IMR-90 (cell line): ENCODE measurements at regions not wholly inside any gene's neighbourhood (a gene's known extent, or its start where the extent isn't known, plus 50 kb on each side); places are given as distances from the start of the nearest gene placed in this dataset.

Source experiments
- ATAC-seq: fragments of 200-7000 bp; cut with Tn5 transposase; 2 replicates; pipeline ENCODE4 v1.9.1; 2020; ENCODE audit warnings: low read depth, mild to moderate bottlenecking, moderate library complexity
- BruUV-seq: library from RNA; stranded (reverse); fragments of 400-500 nt; replicated peaks from 2 replicates; lab custom pipeline; 2021; lab: Mats Ljungman, UMichigan
- CTCF ChIA-PET: fragments of 300-600 bp; formaldehyde crosslinking; extraction: SDS; loops from one replicate; lab custom pipeline; 2021; ENCODE audit warnings: antibody characterized with exemption; lab: Yijun Ruan, JAX
- POLR2A ChIA-PET: fragments of 300-600 bp; sonication (Branson Sonifier 250); formaldehyde crosslinking; loops from one replicate; lab custom pipeline; 2022; ENCODE audit warnings: antibody characterized with exemption; ENCODE audit not compliant: unreplicated experiment; lab: Charles Lee
- DNase-seq: peaks from one replicate; pipeline ENCODE4 v3.0.0; 2013
- H2AFZ ChIP-seq: replicated peaks from 2 replicates; pipeline ENCODE3; 2013; ENCODE audit warnings: low read length, mild to moderate bottlenecking; ENCODE audit not compliant: poor library complexity
- H2AK5ac ChIP-seq: 2 replicates; pipeline ENCODE4 v1.6.1; 2013; ENCODE audit warnings: low read depth, low read length, inconsistent platforms
- H2AK9ac ChIP-seq: replicated peaks from 2 replicates; pipeline ENCODE3; 2013; ENCODE audit warnings: mild to moderate bottlenecking, low read depth, low read length, moderate library complexity; ENCODE audit not compliant: poor library complexity
- H2BK120ac ChIP-seq: 2 replicates; pipeline ENCODE4 v1.6.1; 2013; ENCODE audit warnings: low read depth, low read length, inconsistent platforms
- H2BK15ac ChIP-seq: 3 replicates; pipeline ENCODE4 v1.6.1; 2013; ENCODE audit warnings: low read depth, low read length, inconsistent platforms
- H2BK20ac ChIP-seq: 2 replicates; pipeline ENCODE4 v1.6.1; 2013; ENCODE audit warnings: low read depth, mild to moderate bottlenecking, inconsistent platforms, low read length, moderate library complexity
- H2BK5ac ChIP-seq: 2 replicates; pipeline ENCODE4 v1.6.1; 2013; ENCODE audit warnings: mild to moderate bottlenecking, low read depth, low read length, inconsistent platforms; ENCODE audit not compliant: poor library complexity, severe bottlenecking
- H3K14ac ChIP-seq: replicated peaks from 2 replicates; pipeline ENCODE4 v1.6.1; 2013; ENCODE audit warnings: low read depth, low read length, inconsistent platforms
- H3K18ac ChIP-seq: 2 replicates; pipeline ENCODE4 v1.6.1; 2013; ENCODE audit warnings: low read depth, low read length, control low read depth
- H3K23ac ChIP-seq: 2 replicates; pipeline ENCODE4 v1.6.1; 2013; ENCODE audit warnings: low read depth, low read length, inconsistent platforms
- H3K27ac ChIP-seq: 2 replicates; pipeline ENCODE4 v1.5.1; 2013; ENCODE audit warnings: mild to moderate bottlenecking, control low read depth, low read length; ENCODE audit not compliant: insufficient read depth
- H3K27me3 ChIP-seq: 2 replicates; pipeline ENCODE4 v1.6.1; 2013; ENCODE audit warnings: low read length; ENCODE audit not compliant: control insufficient read depth, insufficient read depth
- H3K36me3 ChIP-seq: 2 replicates; pipeline ENCODE4 v1.6.1; 2013; ENCODE audit warnings: low read length, mixed read lengths; ENCODE audit not compliant: control insufficient read depth, insufficient read depth
- H3K4ac ChIP-seq: 2 replicates; pipeline ENCODE4 v1.6.1; 2013; ENCODE audit warnings: low read depth, low read length, inconsistent platforms
- H3K4me1 ChIP-seq: 2 replicates; pipeline ENCODE4 v1.6.1; 2013; ENCODE audit warnings: low read length, mixed read lengths; ENCODE audit not compliant: control insufficient read depth, insufficient read depth
- H3K4me2 ChIP-seq: 2 replicates; pipeline ENCODE4 v1.6.1; 2013; ENCODE audit warnings: low read depth, mild to moderate bottlenecking, control low read depth, low read length, moderate library complexity
- H3K4me3 ChIP-seq: 2 replicates; pipeline ENCODE4 v1.5.1; 2013; ENCODE audit warnings: low read depth, mild to moderate bottlenecking, control low read depth, low read length, moderate library complexity; ENCODE audit not compliant: insufficient read depth
- H3K56ac ChIP-seq: 2 replicates; pipeline ENCODE4 v1.6.1; 2013; ENCODE audit warnings: low read length, inconsistent platforms; ENCODE audit not compliant: insufficient read depth; ENCODE audit errors: extremely low read depth
- H3K79me1 ChIP-seq, 2 experiments: 2 replicates each; pipeline ENCODE4 v1.6.1; 2013; ENCODE audit warnings: low read length in 2 of 2, inconsistent platforms in 1 of 2, low read depth in 1 of 2
- H3K9ac ChIP-seq: 2 replicates; pipeline ENCODE4 v1.6.1; 2013; ENCODE audit warnings: low read depth, low read length, control low read depth
- H3K9me1 ChIP-seq: 2 replicates; pipeline ENCODE4 v1.6.1; 2013; ENCODE audit warnings: low read length, inconsistent platforms; ENCODE audit not compliant: insufficient read depth
- H3K9me3 ChIP-seq: 2 replicates; pipeline ENCODE4 v1.6.1; 2013; ENCODE audit warnings: low read length; ENCODE audit not compliant: control insufficient read depth, insufficient read depth
- H4K20me1 ChIP-seq: 2 replicates; pipeline ENCODE4 v1.6.1; 2013; ENCODE audit warnings: low read length, inconsistent platforms; ENCODE audit not compliant: insufficient read depth
- H4K5ac ChIP-seq: 2 replicates; pipeline ENCODE4 v1.6.1; 2013; ENCODE audit warnings: mild to moderate bottlenecking, low read depth, low read length, control low read depth
- H4K8ac ChIP-seq, 2 experiments: 2 replicates each; pipeline ENCODE4 v1.6.1; 2013; ENCODE audit warnings: low read depth in 2 of 2, low read length in 2 of 2, control low read depth in 1 of 2, inconsistent platforms in 1 of 2
- H4K91ac ChIP-seq: 2 replicates; pipeline ENCODE4 v1.6.1; 2013; ENCODE audit warnings: low read depth, low read length, inconsistent platforms; ENCODE audit not compliant: insufficient read depth
- BHLHE40 ChIP-seq: fragments of 150-350 bp; IDR thresholded peaks from 2 replicates; pipeline ENCODE4 v1.6.1; 2016; ENCODE audit warnings: mild to moderate bottlenecking, low read depth, low read length
- CHD1 ChIP-seq: IDR thresholded peaks from 2 replicates; pipeline ENCODE4 v1.6.1; 2012; ENCODE audit warnings: low read depth, low read length, improper control_type of control experiment
- CTCF ChIP-seq: conservative IDR thresholded peaks from 2 replicates; pipeline ENCODE4 v1.5.1; 2012; ENCODE audit warnings: mild to moderate bottlenecking, low read depth, low read length, improper control_type of control experiment
- ELK1 ChIP-seq: fragments of 150-350 bp; IDR thresholded peaks from 2 replicates; pipeline ENCODE4 v1.6.1; 2016; ENCODE audit warnings: low read depth, mild to moderate bottlenecking, low read length, moderate library complexity, borderline replicate concordance
- FOS ChIP-seq: fragments of 150-350 bp; IDR thresholded peaks from 2 replicates; pipeline ENCODE4 v1.6.1; 2016; ENCODE audit warnings: low read depth, low read length
- MAFK ChIP-seq: IDR thresholded peaks from 2 replicates; pipeline ENCODE4 v1.6.1; 2012; ENCODE audit warnings: low read depth, low read length, improper control_type of control experiment
- MAZ ChIP-seq: IDR thresholded peaks from 2 replicates; pipeline ENCODE4 v1.6.1; 2012; ENCODE audit warnings: low read depth, mild to moderate bottlenecking, low read length, improper control_type of control experiment, moderate library complexity, borderline replicate concordance
- MXI1 ChIP-seq: IDR thresholded peaks from 2 replicates; pipeline ENCODE4 v1.6.1; 2012; ENCODE audit warnings: low read depth, mild to moderate bottlenecking, low read length, moderate library complexity, borderline replicate concordance
- NFE2L2 ChIP-seq: fragments of 150-350 bp; IDR thresholded peaks from 2 replicates; pipeline ENCODE4 v1.6.1; 2016; ENCODE audit warnings: low read depth, mild to moderate bottlenecking, low read length
- POLR2A ChIP-seq: IDR thresholded peaks from 2 replicates; pipeline ENCODE4 v1.6.1; 2012; ENCODE audit warnings: mild to moderate bottlenecking, low read depth, low read length
- RAD21 ChIP-seq: IDR thresholded peaks from 2 replicates; pipeline ENCODE4 v1.6.1; 2012; ENCODE audit warnings: low read length, improper control_type of control experiment
- RFX5 ChIP-seq: IDR thresholded peaks from 2 replicates; pipeline ENCODE4 v1.8.0; 2012; ENCODE audit warnings: low read depth, mild to moderate bottlenecking, low read length, moderate library complexity
- SMC3 ChIP-seq: fragments of 150-350 bp; IDR thresholded peaks from 2 replicates; pipeline ENCODE4 v1.6.1; 2016; ENCODE audit warnings: low read depth, mild to moderate bottlenecking, antibody characterized with exemption, low read length, moderate library complexity
- USF2 ChIP-seq: fragments of 150-350 bp; IDR thresholded peaks from 2 replicates; pipeline ENCODE4 v1.6.1; 2017; ENCODE audit warnings: mild to moderate bottlenecking, antibody characterized with exemption, low read length, low read depth
- WGBS, 2 experiments: methylation state at CpG; one replicate each; pipeline versions ENCODE4 v1.1.5 to v1.1.7; 2013; ENCODE audit warnings: missing lambda C conversion rate in 2 of 2; ENCODE audit not compliant: insufficient read length in 1 of 2; ENCODE audit errors: extremely low coverage in 2 of 2; 5-methylcytosine and 5-hydroxymethylcytosine counted together
- dilution Hi-C: fragments of 300-500 bp; cut with HindIII; formaldehyde crosslinking; loops from one replicate; pipeline ENCODE4 v1.14.3; 2018; ENCODE audit warnings: low sequenced_read_pairs; ENCODE audit not compliant: unreplicated experiment
- in situ Hi-C: fragments of 300-500 bp; cut with MboI; formaldehyde crosslinking; loops from 3 replicates; pipeline ENCODE4 v1.14.3; 2019; ENCODE audit warnings: low sequenced_read_pairs, inconsistent platforms, mixed read lengths
- intact Hi-C: fragments of 100-400 bp; cut with micrococcal nuclease; formaldehyde crosslinking; loops from 2 replicates; pipeline ENCODE4 v1.10.0; 2022

- Histone ChIP-seq H2AFZ (no peak overlapping the region), H4K8ac (no peak overlapping the region), H3K4me3 (no peak overlapping the region), H3K4me2 (no peak overlapping the region), H3K18ac (no peak overlapping the region), H2BK15ac (no peak overlapping the region), H3K9me3 (no peaks in the 10 kb centered on the region; the same call in 1 of the 2 replicates), H3K56ac (no peak overlapping the region), H3K79me1 (no peaks in the 10 kb centered on the region), H2BK20ac (no peak overlapping the region; the same call in 1 of the 2 replicates), H3K14ac (no peak overlapping the region), H3K27ac (no peak overlapping the region), H4K20me1 (no peaks in the 10 kb centered on the region), H3K4me1 (peaks cover 18% of the 10 kb centered on the region), H2AK9ac (no peak overlapping the region), H3K9me1 (peaks cover 6% of the 10 kb centered on the region), H3K36me3 (no peaks in the 10 kb centered on the region), H4K91ac (no peak overlapping the region), H3K27me3 (no peaks in the 10 kb centered on the region), H2AK5ac (no peak overlapping the region; the same call in 1 of the 2 replicates), H4K5ac (no peak overlapping the region), H2BK5ac (no peak overlapping the region), H2BK120ac (no peak overlapping the region), H3K23ac (no peak overlapping the region), H3K9ac (no peak overlapping the region), H3K4ac (no peak overlapping the region)
- CTCF ChIA-PET = interaction anchor here (0.6 kb wide), 1 partner anchor 16 kb away, joined by 3 read pairs; no protein-coding TSS in a partner anchor
- intact Hi-C loops (no loop called here), in situ Hi-C loops (no loop called here), dilution Hi-C loops (no loop called here)
- POLR2A ChIA-PET = no interaction called here
- TF ChIP-seq NFE2L2 = no peak
- TF ChIP-seq MAFK = no peak
- TF ChIP-seq CHD1 = no peak
- TF ChIP-seq USF2 = no peak
- no peak for TF ChIP-seq ELK1
- no peak for TF ChIP-seq FOS
- no peak for TF ChIP-seq RAD21
- TF ChIP-seq SMC3 = no peak
- TF ChIP-seq BHLHE40 = no peak
- TF ChIP-seq MAZ = no peak
- no peak for TF ChIP-seq RFX5
- no peak for TF ChIP-seq MXI1
- no peak for TF ChIP-seq CTCF
- no peak for TF ChIP-seq POLR2A
- no TSS peak for BruUV-seq
- DNase-seq = no peak
- no peak for ATAC-seq
- WGBS, 2 experiments = no CpG with 5 or more reads among the region's 7 CpGs
Observed at GRCh38 chr2:234626566-234627130, 129.8 kb upstream of the ARL4C start.
